A673 (cell line): ENCODE measurements at regions not wholly inside any gene's neighbourhood (a gene's known extent, or its start where the extent isn't known, plus 50 kb on each side); places are given as distances from the start of the nearest gene placed in this dataset.

Experiments
- EZH2 ChIP-seq: fragments of 200-600 bp; sonication (generic); IDR thresholded peaks from 2 replicates; pipeline ENCODE4 v1.6.1; 2017; ENCODE audit warnings: borderline replicate concordance, low read depth, mild to moderate bottlenecking, mixed read lengths, antibody characterized with exemption, low read length; ENCODE audit not compliant: poor library complexity, severe bottlenecking
- TF ChIP-seq, protein P1 (sequence below): fragments of 300-800, 200-600 bp; sonication (generic); conservative IDR thresholded peaks from 2 replicates; pipeline ENCODE4 v1.5.1; 2017; ENCODE audit warnings: low read depth, mild to moderate bottlenecking, antibody characterized with exemption, low read length, moderate library complexity, mixed read lengths

DNA sequence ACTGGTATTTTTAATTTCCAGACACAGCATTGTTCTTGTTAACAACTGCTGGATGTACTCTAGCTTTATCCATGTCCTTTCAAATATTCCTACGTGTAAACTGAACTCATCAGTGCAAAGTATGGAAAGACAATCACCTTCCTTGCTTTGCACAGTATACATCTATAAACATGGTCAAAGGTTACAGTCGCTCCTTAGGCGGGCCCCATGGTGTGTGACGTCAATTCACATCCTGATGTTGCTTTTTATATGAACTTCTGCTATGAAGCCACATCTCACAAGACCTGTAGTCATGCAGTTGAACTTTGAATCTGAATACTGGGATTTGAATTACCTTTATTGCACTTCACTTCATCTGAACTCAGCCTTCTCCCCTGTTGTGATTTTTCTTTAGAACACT is 447.6 kb upstream of the PSMD7 start:
- TF ChIP-seq, protein P1, sequence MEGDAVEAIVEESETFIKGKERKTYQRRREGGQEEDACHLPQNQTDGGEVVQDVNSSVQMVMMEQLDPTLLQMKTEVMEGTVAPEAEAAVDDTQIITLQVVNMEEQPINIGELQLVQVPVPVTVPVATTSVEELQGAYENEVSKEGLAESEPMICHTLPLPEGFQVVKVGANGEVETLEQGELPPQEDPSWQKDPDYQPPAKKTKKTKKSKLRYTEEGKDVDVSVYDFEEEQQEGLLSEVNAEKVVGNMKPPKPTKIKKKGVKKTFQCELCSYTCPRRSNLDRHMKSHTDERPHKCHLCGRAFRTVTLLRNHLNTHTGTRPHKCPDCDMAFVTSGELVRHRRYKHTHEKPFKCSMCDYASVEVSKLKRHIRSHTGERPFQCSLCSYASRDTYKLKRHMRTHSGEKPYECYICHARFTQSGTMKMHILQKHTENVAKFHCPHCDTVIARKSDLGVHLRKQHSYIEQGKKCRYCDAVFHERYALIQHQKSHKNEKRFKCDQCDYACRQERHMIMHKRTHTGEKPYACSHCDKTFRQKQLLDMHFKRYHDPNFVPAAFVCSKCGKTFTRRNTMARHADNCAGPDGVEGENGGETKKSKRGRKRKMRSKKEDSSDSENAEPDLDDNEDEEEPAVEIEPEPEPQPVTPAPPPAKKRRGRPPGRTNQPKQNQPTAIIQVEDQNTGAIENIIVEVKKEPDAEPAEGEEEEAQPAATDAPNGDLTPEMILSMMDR: no peak
- no peak for TF ChIP-seq EZH2
